ENCODE measurements at regions not wholly inside any gene's neighbourhood (a gene's known extent, or its start where the extent isn't known, plus 50 kb on each side); places are given as distances from the start of the nearest gene placed in this dataset.

DNA sequence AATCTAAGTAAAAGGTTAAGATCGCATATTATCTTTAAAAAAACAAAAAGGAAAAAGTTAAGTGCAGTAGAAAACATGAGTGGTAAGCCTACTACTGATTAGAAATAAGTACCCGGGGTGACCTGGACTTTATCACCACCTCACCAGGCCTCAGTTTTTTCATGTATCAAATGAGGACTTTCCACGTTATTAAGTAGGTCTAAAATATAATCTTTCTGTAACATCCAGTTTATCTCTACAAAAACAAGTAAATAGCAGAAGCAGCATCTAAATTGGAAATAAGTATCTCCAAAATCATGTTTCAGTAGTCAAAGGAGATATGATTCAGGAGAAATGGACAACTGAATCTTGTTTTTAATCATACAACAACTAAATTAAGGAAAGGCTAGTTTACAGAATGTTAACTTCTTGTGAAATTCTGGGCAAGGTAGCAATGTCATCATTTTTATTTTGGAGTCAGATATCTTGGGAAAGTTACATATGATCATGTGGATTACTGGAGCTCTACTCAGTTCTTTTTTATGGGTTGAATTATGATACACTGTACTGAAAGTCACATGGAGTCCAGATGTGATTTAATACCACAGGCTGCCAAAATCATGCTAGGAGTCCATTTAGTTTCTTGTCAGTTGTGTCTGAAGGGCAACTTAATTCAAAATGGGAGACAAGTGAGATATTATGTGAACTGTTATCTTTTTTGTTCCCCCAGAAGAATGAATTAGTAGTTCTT lies 114.7 kb upstream of the PRL start:
- in situ Hi-C loops (cut with MboI; ENCODE audit: low pct_unique_long_range_greater_than_20kb in 2 of 9, low sequenced_read_pairs in 9 of 9, unreplicated experiment in 9 of 9) = no loop called here
- Histone ChIP-seq H3K4me1 (replicated peaks in 1 of 2) (no peaks in the 10 kb centered on the region), H3K4me3 (no peak overlapping the region), H3K27ac (no peak overlapping the region)
- ATAC-seq (replicated peaks in 6 of 8) = peak in 3 of 8 experiments; percentile 74 to 87 (median 82)
- WGBS, 10 experiments = 28 to 100% (median 90%) methylated on average over 1 to 3 of the region's 3 CpGs

DNA sequence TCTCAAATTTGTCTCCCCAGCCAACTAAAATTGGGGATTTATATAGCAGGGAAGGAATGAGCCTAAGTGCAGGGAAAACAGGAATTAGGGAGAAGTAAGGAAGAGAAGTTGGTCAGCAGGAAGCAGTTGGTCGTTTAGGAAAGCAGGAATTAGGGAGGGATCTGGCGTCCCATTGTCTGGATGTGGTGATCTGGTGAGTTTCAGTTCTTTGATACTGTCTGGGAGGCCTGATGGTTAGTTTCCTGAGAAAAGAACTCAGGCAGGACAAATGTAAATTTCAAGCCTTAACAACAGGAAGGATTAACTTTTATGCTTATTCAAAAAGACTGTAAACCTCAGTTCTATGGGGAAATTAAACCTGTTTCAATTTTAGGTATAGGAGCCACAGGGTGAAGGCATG lies 116.2 kb upstream of the PRL start:
- Histone ChIP-seq H3K27ac (no peak overlapping the region), H3K4me3 (no peak overlapping the region), H3K4me1 (replicated peaks in 1 of 2) (no peaks in the 10 kb centered on the region)
- 31 to 80% (median 53%) methylated on average over 1 to 2 of the region's 2 CpGs; no CpG with 5 or more reads in 4 of the 10 experiments for WGBS, 10 experiments
- in situ Hi-C loops (cut with MboI; ENCODE audit: low pct_unique_long_range_greater_than_20kb in 2 of 9, low sequenced_read_pairs in 9 of 9, unreplicated experiment in 9 of 9) = no loop called here
- no peak for ATAC-seq (replicated peaks in 6 of 8)

GRCh38 chr6:22413681-22414311 lies 117.0 kb upstream of the PRL start:
- in situ Hi-C loops (cut with MboI; ENCODE audit: low pct_unique_long_range_greater_than_20kb in 2 of 9, low sequenced_read_pairs in 9 of 9, unreplicated experiment in 9 of 9) = no loop called here
- Histone ChIP-seq H3K27ac (no peak overlapping the region), H3K4me1 (replicated peaks in 1 of 2) (no peaks in the 10 kb centered on the region), H3K4me3 (no peak overlapping the region)
- ATAC-seq (replicated peaks in 6 of 8) = peak in 7 of 8 experiments; percentile 19 to 72 (median 53)
- 2 to 93% (median 82%) methylated on average over 2 to 6 of the region's 6 CpGs for WGBS, 10 experiments

DNA sequence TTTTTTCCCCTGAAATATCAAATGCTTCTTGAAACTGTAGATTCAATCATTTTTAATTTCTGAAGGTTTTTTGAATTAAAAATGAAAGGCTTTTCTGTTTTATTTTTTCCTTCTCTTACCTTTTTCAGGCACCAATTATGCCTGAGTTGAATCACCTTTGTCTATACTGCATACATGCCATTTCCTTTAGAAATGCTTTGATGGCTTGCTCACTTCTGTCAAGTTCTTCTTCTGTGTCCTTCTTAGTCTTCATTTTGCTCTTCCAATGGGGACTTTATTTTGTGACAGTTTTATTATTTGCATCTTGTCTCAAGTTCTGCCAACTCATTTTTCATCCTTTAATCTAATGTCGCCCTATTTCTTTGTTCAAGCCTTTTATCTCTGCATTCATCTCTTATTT lies 121.9 kb upstream of the PRL start:
- no peak overlapping the region for H3K4me3 ChIP-seq
- in situ Hi-C loops (cut with MboI; ENCODE audit: low pct_unique_long_range_greater_than_20kb in 2 of 9, low sequenced_read_pairs in 9 of 9, unreplicated experiment in 9 of 9) = no loop called here
- H3K27ac ChIP-seq = no peak overlapping the region
- no peak for ATAC-seq (replicated peaks in 6 of 8)
- H3K4me1 ChIP-seq (replicated peaks in 1 of 2) = peaks cover 0 to 9% of the 10 kb centered on the region in 2 donors
- WGBS, 10 experiments = 29 to 100% (median 88%) methylated on average over 1 of the region's 1 CpG; no CpG with 5 or more reads in 1 of the 10 experiments

DNA sequence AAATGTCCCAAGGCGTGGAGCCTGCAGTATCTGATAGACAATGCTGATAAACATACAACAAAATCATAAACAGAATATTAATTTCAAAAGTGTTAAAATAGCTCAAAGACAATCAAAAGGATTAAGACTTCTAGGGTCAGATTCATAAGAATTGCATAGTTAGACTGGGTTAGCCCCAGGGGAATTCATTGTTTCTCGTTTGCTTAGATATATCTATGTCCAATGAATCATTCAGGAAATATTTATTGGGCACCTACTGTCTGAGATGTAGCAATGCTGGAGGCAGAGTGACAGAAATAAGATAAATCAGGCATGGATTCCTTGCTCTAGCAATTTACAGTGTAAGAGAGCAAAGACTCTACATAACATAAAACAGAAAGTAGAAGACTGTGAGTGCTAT lies 124.4 kb upstream of the PRL start:
- in situ Hi-C loops (cut with MboI; ENCODE audit: low pct_unique_long_range_greater_than_20kb in 2 of 9, low sequenced_read_pairs in 9 of 9, unreplicated experiment in 9 of 9) = no loop called here
- Histone ChIP-seq H3K27ac (no peak overlapping the region), H3K4me1 (replicated peaks in 1 of 2) (peaks cover 0 to 9% of the 10 kb centered on the region in 2 donors), H3K4me3 (no peak overlapping the region)
- 38 to 88% (median 72%) methylated on average over 1 to 2 of the region's 2 CpGs; no CpG with 5 or more reads in 1 of the 10 experiments for WGBS, 10 experiments
- ATAC-seq (replicated peaks in 6 of 8) = no peak

GRCh38 chr6:22424196-22424595 lies 127.4 kb upstream of the PRL start:
- Histone ChIP-seq H3K27ac (no peak overlapping the region), H3K4me3 (no peak overlapping the region), H3K4me1 (replicated peaks in 1 of 2) (peaks cover 0 to 9% of the 10 kb centered on the region in 2 donors)
- WGBS, 10 experiments = 25 to 100% (median 71%) methylated on average over 1 to 2 of the region's 2 CpGs; no CpG with 5 or more reads in 1 of the 10 experiments
- in situ Hi-C loops (cut with MboI; ENCODE audit: low pct_unique_long_range_greater_than_20kb in 2 of 9, low sequenced_read_pairs in 9 of 9, unreplicated experiment in 9 of 9) = no loop called here
- ATAC-seq (replicated peaks in 6 of 8) = no peak

DNA sequence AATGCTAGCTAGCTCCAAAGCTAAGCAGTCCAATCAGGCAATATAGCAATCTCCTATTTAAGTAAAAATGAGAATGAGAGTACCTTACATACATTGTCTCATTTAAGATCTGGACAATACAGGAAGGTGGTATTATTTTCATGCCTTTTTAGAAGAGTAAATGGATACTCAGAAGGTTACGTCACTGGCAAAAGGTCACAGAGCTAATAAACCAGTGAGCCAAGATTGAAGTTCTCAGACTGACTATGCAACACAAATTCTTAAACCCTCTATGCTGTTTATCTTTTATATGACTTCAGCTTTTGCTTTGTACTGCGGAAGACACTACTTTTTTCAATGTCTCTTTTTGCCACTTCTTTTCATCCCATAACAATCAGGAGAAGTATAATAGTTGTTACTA lies 135.2 kb upstream of the PRL start:
- H3K4me3 ChIP-seq = no peak overlapping the region
- 67 to 100% (median 100%) methylated on average over 1 to 2 of the region's 2 CpGs; no CpG with 5 or more reads in 1 of the 10 experiments for WGBS, 10 experiments
- no peak overlapping the region for H3K27ac ChIP-seq
- H3K4me1 ChIP-seq (replicated peaks in 1 of 2) = peaks cover 0 to 13% of the 10 kb centered on the region in 2 donors
- no peak for ATAC-seq (replicated peaks in 6 of 8)
- in situ Hi-C loops (cut with MboI; ENCODE audit: low pct_unique_long_range_greater_than_20kb in 2 of 9, low sequenced_read_pairs in 9 of 9, unreplicated experiment in 9 of 9) = no loop called here

DNA sequence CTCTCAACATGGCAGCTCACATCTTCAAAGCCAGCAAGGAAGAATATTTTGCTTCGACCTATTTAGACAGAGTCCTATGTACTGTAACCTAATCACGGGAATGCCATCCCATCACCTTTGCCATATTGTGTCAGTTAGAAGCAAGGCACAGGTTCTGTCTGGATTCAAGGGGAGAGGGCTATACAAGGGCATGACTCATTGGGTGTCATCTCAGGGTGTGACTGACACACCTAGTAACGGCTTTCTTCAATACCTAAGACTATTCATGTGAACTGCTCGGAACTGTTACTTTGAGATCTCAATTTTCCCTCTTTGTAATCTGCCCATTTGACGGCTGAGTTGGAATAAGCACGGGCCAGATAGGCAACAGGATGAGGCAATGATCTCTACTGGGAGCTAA lies 135.6 kb upstream of the HDGFL1 start:
- H3K4me1 ChIP-seq (replicated peaks in 1 of 2) = peaks cover 0 to 13% of the 10 kb centered on the region in 2 donors
- no peak overlapping the region for H3K27ac ChIP-seq
- ATAC-seq (replicated peaks in 6 of 8) = no peak
- 51 to 100% (median 90%) methylated on average over 1 to 5 of the region's 6 CpGs; no CpG with 5 or more reads in 1 of the 10 experiments for WGBS, 10 experiments
- H3K4me3 ChIP-seq = no peak overlapping the region
- in situ Hi-C loops (cut with MboI; ENCODE audit: low pct_unique_long_range_greater_than_20kb in 2 of 9, low sequenced_read_pairs in 9 of 9, unreplicated experiment in 9 of 9) = no loop called here

- Histone ChIP-seq H3K4me1 (replicated peaks in 1 of 2) (peaks cover 0 to 13% of the 10 kb centered on the region in 2 donors), H3K4me3 (no peak overlapping the region), H3K27ac (no peak overlapping the region)
- in situ Hi-C loops (cut with MboI; ENCODE audit: low pct_unique_long_range_greater_than_20kb in 2 of 9, low sequenced_read_pairs in 9 of 9, unreplicated experiment in 9 of 9) = no loop called here
- no peak for ATAC-seq (replicated peaks in 6 of 8)
- 33 to 100% (median 90%) methylated on average over 1 to 4 of the region's 4 CpGs; no CpG with 5 or more reads in 4 of the 10 experiments for WGBS, 10 experiments
Measured at GRCh38 chr6:22435151-22435550, 134.2 kb upstream of the HDGFL1 start.

DNA sequence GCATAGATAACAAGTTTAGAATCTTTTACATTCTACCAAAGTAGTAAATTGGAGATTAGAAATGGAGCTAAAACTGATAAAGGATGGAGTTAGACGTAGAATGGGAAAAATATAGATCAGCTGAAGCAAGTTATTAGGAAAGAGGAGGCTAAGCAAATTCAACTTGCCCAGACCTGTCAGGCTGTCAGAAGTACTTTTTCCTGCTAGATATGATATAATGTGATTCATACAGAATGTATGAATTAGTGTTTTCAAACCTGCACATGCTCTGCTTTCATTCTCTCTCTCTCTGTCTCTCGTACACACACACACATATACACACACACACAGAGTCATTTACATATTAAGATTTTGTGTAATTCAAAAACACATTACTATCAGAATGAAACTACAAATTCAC lies 133.2 kb upstream of the HDGFL1 start:
- no peak for ATAC-seq (replicated peaks in 6 of 8)
- Histone ChIP-seq H3K4me3 (no peak overlapping the region), H3K27ac (no peak overlapping the region), H3K4me1 (replicated peaks in 1 of 2) (peaks cover 0 to 12% of the 10 kb centered on the region in 2 donors)
- in situ Hi-C loops (cut with MboI; ENCODE audit: low pct_unique_long_range_greater_than_20kb in 2 of 9, low sequenced_read_pairs in 9 of 9, unreplicated experiment in 9 of 9) = no loop called here
- 29 to 100% (median 88%) methylated on average over 1 to 2 of the region's 2 CpGs; no CpG with 5 or more reads in 1 of the 10 experiments for WGBS, 10 experiments

- in situ Hi-C loops (cut with MboI; ENCODE audit: low pct_unique_long_range_greater_than_20kb in 2 of 9, low sequenced_read_pairs in 9 of 9, unreplicated experiment in 9 of 9) = no loop called here
Measured at GRCh38 chr6:22437665-22438064, 131.7 kb upstream of the HDGFL1 start.

GRCh38 chr6:22442826-22443225 lies 126.5 kb upstream of the HDGFL1 start:
- in situ Hi-C loops (cut with MboI; ENCODE audit: low pct_unique_long_range_greater_than_20kb in 2 of 9, low sequenced_read_pairs in 9 of 9, unreplicated experiment in 9 of 9) = no loop called here
- Histone ChIP-seq H3K4me3 (no peak overlapping the region), H3K4me1 (replicated peaks in 1 of 2) (peaks cover 13 to 15% of the 10 kb centered on the region in 2 donors), H3K27ac (no peak overlapping the region)
- WGBS, 10 experiments = 50 to 89% (median 57%) methylated on average over 1 of the region's 1 CpG; no CpG with 5 or more reads in 7 of the 10 experiments
- peak in 3 of 8 experiments; percentile 56 to 99 (median 99) for ATAC-seq (replicated peaks in 6 of 8)

More at GRCh38 chr6:22437665-22438064, 131.7 kb upstream of the HDGFL1 start:
- Histone ChIP-seq H3K4me3 (no peak overlapping the region), H3K4me1 (replicated peaks in 1 of 2) (no peaks in the 10 kb centered on the region), H3K27ac (no peak overlapping the region)
- 25 to 100% (median 92%) methylated on average over 1 of the region's 1 CpG; no CpG with 5 or more reads in 2 of the 10 experiments for WGBS, 10 experiments
- ATAC-seq (replicated peaks in 6 of 8) = peak in 2 of 8 experiments; percentile 36 to 53

GRCh38 chr6:22444330-22444729 lies 125.0 kb upstream of the HDGFL1 start:
- H3K4me3 ChIP-seq = no peak overlapping the region
- 55 to 100% (median 100%) methylated on average over 1 to 3 of the region's 3 CpGs; no CpG with 5 or more reads in 1 of the 10 experiments for WGBS, 10 experiments
- in situ Hi-C loops (cut with MboI; ENCODE audit: low pct_unique_long_range_greater_than_20kb in 2 of 9, low sequenced_read_pairs in 9 of 9, unreplicated experiment in 9 of 9) = no loop called here
- H3K27ac ChIP-seq = no peak overlapping the region
- ATAC-seq (replicated peaks in 6 of 8) = no peak
- H3K4me1 ChIP-seq (replicated peaks in 1 of 2) = peaks cover 20 to 28% of the 10 kb centered on the region in 2 donors
